ENCODE measurements at regions not wholly inside any gene's neighbourhood (a gene's known extent, or its start where the extent isn't known, plus 50 kb on each side); places are given as distances from the start of the nearest gene placed in this dataset.

DNA sequence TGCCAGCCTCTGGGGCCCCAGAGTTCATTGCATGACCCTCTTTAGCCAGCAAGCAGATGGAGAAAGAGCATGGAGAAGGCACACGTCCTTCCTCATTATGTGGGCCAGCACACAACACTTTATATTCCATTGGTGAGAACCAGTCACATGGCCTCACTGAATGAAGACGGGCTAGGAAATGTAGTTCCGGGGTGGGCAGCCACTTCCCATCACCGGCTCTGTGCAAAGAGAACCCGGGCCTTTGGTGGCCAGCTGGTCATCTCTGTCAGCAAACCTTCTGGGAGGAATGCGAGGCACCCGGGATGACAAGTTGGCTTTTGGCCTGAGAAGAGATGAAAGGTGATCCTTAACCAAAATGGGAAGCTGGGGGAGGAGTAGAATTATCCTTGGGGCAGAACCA, 90.2 kb upstream of the VGLL4 start:
- TF ChIP-seq, protein P1, sequence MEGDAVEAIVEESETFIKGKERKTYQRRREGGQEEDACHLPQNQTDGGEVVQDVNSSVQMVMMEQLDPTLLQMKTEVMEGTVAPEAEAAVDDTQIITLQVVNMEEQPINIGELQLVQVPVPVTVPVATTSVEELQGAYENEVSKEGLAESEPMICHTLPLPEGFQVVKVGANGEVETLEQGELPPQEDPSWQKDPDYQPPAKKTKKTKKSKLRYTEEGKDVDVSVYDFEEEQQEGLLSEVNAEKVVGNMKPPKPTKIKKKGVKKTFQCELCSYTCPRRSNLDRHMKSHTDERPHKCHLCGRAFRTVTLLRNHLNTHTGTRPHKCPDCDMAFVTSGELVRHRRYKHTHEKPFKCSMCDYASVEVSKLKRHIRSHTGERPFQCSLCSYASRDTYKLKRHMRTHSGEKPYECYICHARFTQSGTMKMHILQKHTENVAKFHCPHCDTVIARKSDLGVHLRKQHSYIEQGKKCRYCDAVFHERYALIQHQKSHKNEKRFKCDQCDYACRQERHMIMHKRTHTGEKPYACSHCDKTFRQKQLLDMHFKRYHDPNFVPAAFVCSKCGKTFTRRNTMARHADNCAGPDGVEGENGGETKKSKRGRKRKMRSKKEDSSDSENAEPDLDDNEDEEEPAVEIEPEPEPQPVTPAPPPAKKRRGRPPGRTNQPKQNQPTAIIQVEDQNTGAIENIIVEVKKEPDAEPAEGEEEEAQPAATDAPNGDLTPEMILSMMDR (IDR thresholded peaks at IDR 0.05; ENCODE audit: borderline replicate concordance, extremely low read depth, low read length, poor library complexity, severe bottlenecking): no peak
- TF ChIP-seq EZH2 (IDR thresholded peaks at IDR 0.05; ENCODE audit: borderline replicate concordance, low read depth, low read length, severe bottlenecking): no peak
